ENCODE measurements at regions not wholly inside any gene's neighbourhood (a gene's known extent, or its start where the extent isn't known, plus 50 kb on each side); places are given as distances from the start of the nearest gene placed in this dataset.

DNA sequence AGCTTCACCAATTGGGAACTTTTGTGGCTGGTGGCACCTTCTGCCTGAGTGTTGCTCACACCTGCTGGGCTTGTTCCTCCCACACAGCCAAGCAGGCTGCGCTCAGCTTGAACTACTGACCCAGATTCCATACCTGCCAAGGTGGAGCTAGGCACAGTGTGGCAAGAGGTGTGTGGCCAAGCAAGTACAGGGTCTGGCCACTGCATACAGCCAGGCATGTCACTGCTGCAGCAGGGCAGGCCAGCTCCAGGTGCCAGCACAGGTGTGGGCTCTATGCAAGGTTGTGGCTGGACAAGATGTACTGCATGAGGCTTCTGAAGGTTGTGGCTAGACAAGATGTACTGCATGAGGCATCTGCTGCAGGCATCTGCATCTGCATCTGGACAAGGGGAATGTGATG lies 1254.8 kb downstream of the AMY1C start:
- Histone ChIP-seq H3K9me3 (no peaks in the 10 kb centered on the region), H3K27ac (no peak overlapping the region), H3K36me3 (no peaks in the 10 kb centered on the region), H3K4me3 (no peak overlapping the region), H3K4me1 (replicated peaks) (no peaks in the 10 kb centered on the region), H3K27me3 (replicated peaks; ENCODE audit: insufficient read depth) (no peaks in the 10 kb centered on the region)
- intact Hi-C loops (cut with DNase I): no loop called here
- no peak for DNase-seq (ENCODE audit: low spot score)
- TF ChIP-seq POLR2A (IDR thresholded peaks at IDR 0.05): no peak
- TF ChIP-seq, protein P1, sequence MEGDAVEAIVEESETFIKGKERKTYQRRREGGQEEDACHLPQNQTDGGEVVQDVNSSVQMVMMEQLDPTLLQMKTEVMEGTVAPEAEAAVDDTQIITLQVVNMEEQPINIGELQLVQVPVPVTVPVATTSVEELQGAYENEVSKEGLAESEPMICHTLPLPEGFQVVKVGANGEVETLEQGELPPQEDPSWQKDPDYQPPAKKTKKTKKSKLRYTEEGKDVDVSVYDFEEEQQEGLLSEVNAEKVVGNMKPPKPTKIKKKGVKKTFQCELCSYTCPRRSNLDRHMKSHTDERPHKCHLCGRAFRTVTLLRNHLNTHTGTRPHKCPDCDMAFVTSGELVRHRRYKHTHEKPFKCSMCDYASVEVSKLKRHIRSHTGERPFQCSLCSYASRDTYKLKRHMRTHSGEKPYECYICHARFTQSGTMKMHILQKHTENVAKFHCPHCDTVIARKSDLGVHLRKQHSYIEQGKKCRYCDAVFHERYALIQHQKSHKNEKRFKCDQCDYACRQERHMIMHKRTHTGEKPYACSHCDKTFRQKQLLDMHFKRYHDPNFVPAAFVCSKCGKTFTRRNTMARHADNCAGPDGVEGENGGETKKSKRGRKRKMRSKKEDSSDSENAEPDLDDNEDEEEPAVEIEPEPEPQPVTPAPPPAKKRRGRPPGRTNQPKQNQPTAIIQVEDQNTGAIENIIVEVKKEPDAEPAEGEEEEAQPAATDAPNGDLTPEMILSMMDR (IDR thresholded peaks at IDR 0.05): no peak
- WGBS: 100% methylated on average over 1 of the region's 1 CpG

DNA sequence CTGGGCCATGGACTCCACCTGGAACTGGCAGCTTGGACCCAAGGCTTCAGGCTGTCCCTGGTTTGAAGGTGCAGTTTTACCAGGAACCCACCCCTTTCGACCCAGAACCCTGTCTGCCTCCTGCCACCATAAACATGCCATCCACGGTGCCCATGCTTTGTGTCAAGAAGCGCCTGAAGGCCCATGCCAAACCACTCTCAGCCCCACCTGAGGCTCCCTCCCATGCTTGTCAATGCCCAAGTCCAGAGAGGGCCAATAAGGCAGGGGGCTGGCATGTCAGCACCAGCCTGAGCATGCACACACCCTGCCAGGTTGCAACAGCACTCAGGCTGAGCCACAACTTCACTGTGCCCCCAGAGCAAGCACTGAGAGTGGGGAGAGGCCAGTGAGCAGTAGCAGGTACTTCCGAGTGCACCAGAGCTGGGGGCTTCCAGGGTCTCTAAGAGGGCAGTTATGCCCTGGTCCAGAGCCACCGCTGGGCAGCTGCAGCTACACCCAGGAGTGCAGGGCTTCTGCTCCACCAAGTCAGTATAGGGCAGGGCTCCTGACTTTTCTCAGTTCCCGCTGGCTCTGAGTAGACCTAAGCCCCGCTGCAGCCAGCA lies 1256.0 kb downstream of the AMY1C start:
- Histone ChIP-seq H3K27ac (no peak overlapping the region), H3K9me3 (no peaks in the 10 kb centered on the region), H3K4me3 (no peak overlapping the region), H3K27me3 (replicated peaks; ENCODE audit: insufficient read depth) (no peaks in the 10 kb centered on the region), H3K4me1 (replicated peaks) (no peaks in the 10 kb centered on the region), H3K36me3 (no peaks in the 10 kb centered on the region)
- TF ChIP-seq, protein P1 (IDR thresholded peaks at IDR 0.05): no peak
- TF ChIP-seq POLR2A (IDR thresholded peaks at IDR 0.05): no peak
- no peak for TF ChIP-seq POLR2AphosphoS5 (IDR thresholded peaks at IDR 0.05)
- 91% methylated on average over 7 of the region's 7 CpGs for WGBS
- intact Hi-C loops (cut with DNase I): no loop called here
- DNase-seq (ENCODE audit: low spot score): no peak

DNA sequence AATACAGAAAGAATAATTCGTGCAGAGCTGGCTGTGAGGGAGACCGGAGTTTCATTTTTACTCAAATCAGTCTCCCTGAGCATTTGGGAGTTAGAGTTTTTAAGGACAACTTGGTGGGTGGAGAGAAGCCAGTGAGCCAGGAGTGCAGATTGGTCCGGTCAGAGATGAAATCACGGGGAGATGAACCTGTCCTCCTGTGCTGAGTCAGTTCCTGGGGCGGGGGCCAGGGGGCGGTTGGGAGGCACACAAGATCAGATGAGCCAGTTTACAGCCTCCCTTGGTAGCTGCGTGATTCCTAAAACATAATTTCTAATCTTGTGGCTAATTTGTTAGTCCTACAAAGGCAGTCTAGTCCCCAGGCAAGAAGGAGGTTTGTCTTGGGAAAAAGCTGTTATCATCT lies 1267.9 kb downstream of the AMY1C start:
- no peak overlapping the region for H3K4me3 ChIP-seq
- 84% methylated on average over 7 of the region's 7 CpGs for WGBS
- no peaks in the 10 kb centered on the region for H3K4me1 ChIP-seq (replicated peaks)
- TF ChIP-seq, protein P1 (IDR thresholded peaks at IDR 0.05): no peak
- TF ChIP-seq POLR2AphosphoS5 (IDR thresholded peaks at IDR 0.05) (no peak), POLR2A (IDR thresholded peaks at IDR 0.05) (no peak)
- H3K27ac ChIP-seq: no peak overlapping the region
- intact Hi-C loops (cut with DNase I): no loop called here
- DNase-seq (ENCODE audit: low spot score): no peak
- no peaks in the 10 kb centered on the region for H3K9me3 ChIP-seq
- H3K36me3 ChIP-seq: no peaks in the 10 kb centered on the region
- H3K27me3 ChIP-seq (replicated peaks; ENCODE audit: insufficient read depth): no peaks in the 10 kb centered on the region

DNA sequence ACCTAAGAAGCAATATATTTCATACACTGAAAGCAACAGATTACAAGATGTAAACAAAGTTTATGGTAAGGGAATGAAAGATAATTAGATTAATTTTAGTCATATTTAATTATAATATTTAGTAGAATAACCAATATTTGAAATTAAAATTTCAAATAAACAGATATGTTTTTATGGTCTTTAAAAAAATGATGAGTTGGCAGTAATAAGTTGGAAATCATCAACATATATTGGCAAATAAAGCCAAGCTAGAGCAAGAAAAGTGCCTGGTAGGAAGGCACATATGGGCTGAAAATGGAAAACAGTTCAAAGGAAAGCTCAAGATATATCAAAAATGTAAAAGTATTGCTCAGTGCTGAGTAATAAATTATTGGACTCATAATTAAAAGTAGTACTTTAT lies 1274.0 kb downstream of the AMY1C start:
- H3K4me3 ChIP-seq: no peak overlapping the region
- H3K4me1 ChIP-seq (replicated peaks): no peaks in the 10 kb centered on the region
- H3K36me3 ChIP-seq: no peaks in the 10 kb centered on the region
- DNase-seq (ENCODE audit: low spot score): no peak
- TF ChIP-seq, protein P1 (IDR thresholded peaks at IDR 0.05): no peak
- TF ChIP-seq POLR2AphosphoS5 (IDR thresholded peaks at IDR 0.05) (no peak), POLR2A (IDR thresholded peaks at IDR 0.05) (no peak)
- no peaks in the 10 kb centered on the region for H3K27me3 ChIP-seq (replicated peaks; ENCODE audit: insufficient read depth)
- intact Hi-C loops (cut with DNase I): no loop called here
- no peaks in the 10 kb centered on the region for H3K9me3 ChIP-seq
- H3K27ac ChIP-seq: no peak overlapping the region

DNA sequence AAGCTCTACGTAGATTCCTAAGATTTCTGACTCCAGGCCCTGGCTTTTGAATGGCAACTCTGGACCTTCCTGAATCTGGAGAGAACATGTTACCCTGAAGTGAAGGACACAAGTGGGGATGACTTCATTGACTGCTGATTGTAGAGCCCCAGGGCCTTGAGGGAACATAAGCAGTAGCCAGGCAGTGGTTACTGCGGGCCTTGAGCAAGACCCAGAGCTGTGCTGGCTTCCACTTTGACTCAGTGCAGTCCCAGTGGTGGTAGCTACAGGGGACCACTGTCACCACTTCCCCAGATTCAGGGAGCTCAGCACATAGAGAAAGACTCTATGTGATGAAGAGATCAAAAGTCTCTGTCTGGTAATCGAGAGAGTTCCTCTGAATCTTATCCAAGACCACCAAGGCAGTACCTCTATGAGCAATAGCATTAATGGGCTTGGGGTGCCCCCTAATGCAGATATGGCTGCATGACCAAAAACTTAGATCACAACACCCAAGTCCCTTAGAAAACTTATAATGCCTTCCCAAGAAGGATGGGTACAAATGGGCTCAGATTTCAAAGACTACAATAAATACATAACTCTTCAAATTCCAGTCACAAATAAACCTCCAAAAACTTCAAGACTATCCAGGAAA lies 1278.3 kb downstream of the AMY1C start:
- no peaks in the 10 kb centered on the region for H3K36me3 ChIP-seq
- no peaks in the 10 kb centered on the region for H3K9me3 ChIP-seq
- intact Hi-C loops (cut with DNase I): no loop called here
- 79% methylated on average over 3 of the region's 3 CpGs for WGBS
- H3K27ac ChIP-seq: no peak overlapping the region
- no peak overlapping the region for H3K4me3 ChIP-seq
- no peak for DNase-seq (ENCODE audit: low spot score)
- TF ChIP-seq POLR2A (IDR thresholded peaks at IDR 0.05) (no peak), POLR2AphosphoS5 (IDR thresholded peaks at IDR 0.05) (no peak)
- TF ChIP-seq, protein P1 (IDR thresholded peaks at IDR 0.05): no peak
- no peaks in the 10 kb centered on the region for H3K27me3 ChIP-seq (replicated peaks; ENCODE audit: insufficient read depth)
- no peaks in the 10 kb centered on the region for H3K4me1 ChIP-seq (replicated peaks)
